ENCODE measurements at regions not wholly inside any gene's neighbourhood (a gene's known extent, or its start where the extent isn't known, plus 50 kb on each side); places are given as distances from the start of the nearest gene placed in this dataset.
A peak's percentile ranks its signal among the peaks of the same experiment; 100 is the strongest.

- no peak for TF ChIP-seq RAD21 (IDR thresholded peaks at IDR 0.05; ENCODE audit: low read length)
- TF ChIP-seq CTCF (conservative IDR thresholded peaks at IDR 0.05; ENCODE audit: low read depth, low read length): no peak
- TF ChIP-seq CEBPB (IDR thresholded peaks at IDR 0.05; ENCODE audit: low read depth, low read length): no peak
- TF ChIP-seq SMC3 (IDR thresholded peaks at IDR 0.05; ENCODE audit: low read depth, low read length): no peak
- peak; percentile 47 for TF ChIP-seq MAFK (IDR thresholded peaks at IDR 0.05; ENCODE audit: low read depth, low read length)
These were observed 75.7 kb upstream of the PRR23C start for GRCh38 chr3:139120086-139121056.

All from IMR-90 (cell line).